ENCODE measurements at regions not wholly inside any gene's neighbourhood (a gene's known extent, or its start where the extent isn't known, plus 50 kb on each side); places are given as distances from the start of the nearest gene placed in this dataset.

DNA sequence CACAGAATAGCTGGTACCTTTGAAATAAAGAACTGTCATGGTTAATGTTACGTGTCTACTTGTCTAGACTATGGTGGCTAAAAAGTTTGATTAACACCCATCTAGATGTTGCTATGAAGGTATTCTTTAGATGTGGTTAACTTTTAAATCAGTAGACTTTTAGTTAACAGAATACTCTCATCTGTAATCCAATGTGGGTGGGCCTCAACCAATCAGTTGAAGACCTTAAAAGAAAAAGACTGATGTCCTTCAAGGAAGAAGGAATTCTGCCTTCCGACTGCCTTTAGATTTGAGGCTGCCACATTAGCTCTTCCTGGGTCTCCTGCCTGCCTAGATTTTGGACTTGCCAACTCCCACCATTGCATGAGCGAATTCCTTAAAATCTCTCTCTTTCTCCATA, 113.0 kb upstream of the CACUL1 start:
- TF ChIP-seq POLR2AphosphoS5 (IDR thresholded peaks at IDR 0.05; ENCODE audit: insufficient read depth in 1 of 2, low read depth in 1 of 2) (no peak), POLR2A (IDR thresholded peaks at IDR 0.05) (no peak)
- TF ChIP-seq, protein P1, sequence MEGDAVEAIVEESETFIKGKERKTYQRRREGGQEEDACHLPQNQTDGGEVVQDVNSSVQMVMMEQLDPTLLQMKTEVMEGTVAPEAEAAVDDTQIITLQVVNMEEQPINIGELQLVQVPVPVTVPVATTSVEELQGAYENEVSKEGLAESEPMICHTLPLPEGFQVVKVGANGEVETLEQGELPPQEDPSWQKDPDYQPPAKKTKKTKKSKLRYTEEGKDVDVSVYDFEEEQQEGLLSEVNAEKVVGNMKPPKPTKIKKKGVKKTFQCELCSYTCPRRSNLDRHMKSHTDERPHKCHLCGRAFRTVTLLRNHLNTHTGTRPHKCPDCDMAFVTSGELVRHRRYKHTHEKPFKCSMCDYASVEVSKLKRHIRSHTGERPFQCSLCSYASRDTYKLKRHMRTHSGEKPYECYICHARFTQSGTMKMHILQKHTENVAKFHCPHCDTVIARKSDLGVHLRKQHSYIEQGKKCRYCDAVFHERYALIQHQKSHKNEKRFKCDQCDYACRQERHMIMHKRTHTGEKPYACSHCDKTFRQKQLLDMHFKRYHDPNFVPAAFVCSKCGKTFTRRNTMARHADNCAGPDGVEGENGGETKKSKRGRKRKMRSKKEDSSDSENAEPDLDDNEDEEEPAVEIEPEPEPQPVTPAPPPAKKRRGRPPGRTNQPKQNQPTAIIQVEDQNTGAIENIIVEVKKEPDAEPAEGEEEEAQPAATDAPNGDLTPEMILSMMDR (IDR thresholded peaks at IDR 0.05): no peak
- DNase-seq (ENCODE audit: extremely low spot score in 2 of 2): no peak
- no peaks in the 10 kb centered on the region for H3K27me3 ChIP-seq
- no peak overlapping the region for H3K4me3 ChIP-seq
- no peaks in the 10 kb centered on the region for H3K36me3 ChIP-seq
- H3K27ac ChIP-seq: no peak overlapping the region
- no peaks in the 10 kb centered on the region for H3K9me3 ChIP-seq
- peaks cover 15% of the 10 kb centered on the region for H3K4me1 ChIP-seq
- intact Hi-C loops (cut with DNase I): no loop called here

DNA sequence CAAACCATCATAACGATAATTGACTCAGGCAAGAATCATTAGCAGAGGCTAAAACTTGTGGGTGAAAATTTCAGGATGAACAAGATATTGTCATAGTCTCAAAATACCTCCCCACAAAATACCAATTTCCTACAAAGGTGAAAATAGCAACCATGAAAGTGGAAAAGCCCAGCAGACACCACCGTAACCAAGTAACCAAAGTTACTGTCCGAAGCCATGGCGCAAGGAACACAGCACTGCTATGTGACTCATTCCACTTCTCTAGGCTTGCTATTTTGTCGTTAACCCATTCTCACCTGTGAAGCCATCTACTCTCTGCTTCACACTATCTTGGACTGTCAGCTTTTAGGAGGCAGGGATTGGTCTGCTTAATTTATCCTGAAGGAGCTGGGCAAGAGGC, 113.8 kb upstream of the CACUL1 start:
- H3K4me3 ChIP-seq: no peak overlapping the region
- H3K27ac ChIP-seq: no peak overlapping the region
- TF ChIP-seq POLR2A (IDR thresholded peaks at IDR 0.05) (no peak), POLR2AphosphoS5 (IDR thresholded peaks at IDR 0.05; ENCODE audit: insufficient read depth in 1 of 2, low read depth in 1 of 2) (no peak)
- TF ChIP-seq, protein P1 (IDR thresholded peaks at IDR 0.05): no peak
- no peaks in the 10 kb centered on the region for H3K9me3 ChIP-seq
- H3K36me3 ChIP-seq: no peaks in the 10 kb centered on the region
- no peaks in the 10 kb centered on the region for H3K27me3 ChIP-seq
- peaks cover 15% of the 10 kb centered on the region for H3K4me1 ChIP-seq
- DNase-seq (ENCODE audit: extremely low spot score in 2 of 2): no peak
- intact Hi-C loops (cut with DNase I): no loop called here

- Histone ChIP-seq H3K36me3 (no peaks in the 10 kb centered on the region), H3K27ac (no peak overlapping the region), H3K4me3 (no peak overlapping the region), H3K4me1 (peaks cover 15% of the 10 kb centered on the region), H3K9me3 (no peaks in the 10 kb centered on the region), H3K27me3 (no peaks in the 10 kb centered on the region)
- no peak for DNase-seq (ENCODE audit: extremely low spot score in 2 of 2)
- no peak for TF ChIP-seq POLR2A (IDR thresholded peaks at IDR 0.05)
- TF ChIP-seq, protein P1 (IDR thresholded peaks at IDR 0.05): no peak
- TF ChIP-seq POLR2AphosphoS5 (IDR thresholded peaks at IDR 0.05; ENCODE audit: insufficient read depth in 1 of 2, low read depth in 1 of 2): no peak
- intact Hi-C loops (cut with DNase I): no loop called here
Measured at GRCh38 chr10:118870467-118871243, 115.9 kb upstream of the CACUL1 start.

DNA sequence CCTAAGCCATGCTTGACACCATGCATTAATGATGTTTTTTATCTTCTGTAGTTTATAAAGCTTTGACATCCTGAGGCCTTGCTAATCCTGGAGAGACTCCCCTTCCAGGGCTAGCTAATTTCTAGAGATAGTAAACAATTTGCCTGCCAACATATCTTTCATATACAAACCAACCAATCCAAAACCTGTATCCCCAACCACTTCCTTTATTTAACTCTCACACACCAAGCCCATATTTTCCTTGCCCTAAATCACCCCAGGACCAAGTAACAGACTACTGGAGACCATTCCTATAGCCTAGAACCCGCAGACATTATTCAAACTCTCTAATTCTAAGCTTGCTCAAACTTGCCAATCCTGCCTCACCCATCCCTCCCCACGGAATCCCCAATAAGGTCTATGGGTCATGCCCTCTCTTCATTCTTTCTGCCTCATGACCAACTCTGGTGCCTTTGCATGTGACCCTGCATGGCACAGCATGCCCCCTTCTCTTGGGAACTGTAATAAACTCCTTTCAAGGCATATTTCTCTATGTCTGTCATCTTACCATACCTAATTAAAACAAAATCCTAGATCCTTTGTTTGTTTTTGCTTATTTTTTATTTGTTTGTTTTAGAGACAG, 116.6 kb upstream of the CACUL1 start:
- H3K4me1 ChIP-seq: peaks cover 15% of the 10 kb centered on the region
- no peak for DNase-seq (ENCODE audit: extremely low spot score in 2 of 2)
- intact Hi-C loops (cut with DNase I): no loop called here
- TF ChIP-seq POLR2A (IDR thresholded peaks at IDR 0.05) (no peak), POLR2AphosphoS5 (IDR thresholded peaks at IDR 0.05; ENCODE audit: insufficient read depth in 1 of 2, low read depth in 1 of 2) (no peak)
- TF ChIP-seq, protein P1 (IDR thresholded peaks at IDR 0.05): no peak
- no peaks in the 10 kb centered on the region for H3K9me3 ChIP-seq
- H3K27me3 ChIP-seq: no peaks in the 10 kb centered on the region
- H3K4me3 ChIP-seq: no peak overlapping the region
- no peak overlapping the region for H3K27ac ChIP-seq
- no peaks in the 10 kb centered on the region for H3K36me3 ChIP-seq
